ENCODE measurements at regions not wholly inside any gene's neighbourhood (a gene's known extent, or its start where the extent isn't known, plus 50 kb on each side); places are given as distances from the start of the nearest gene placed in this dataset.

GRCh38 chr11:108994887-108995286 lies 330.0 kb downstream of the DDX10 start:
- peak; percentile 45 for DNase-seq

DNA sequence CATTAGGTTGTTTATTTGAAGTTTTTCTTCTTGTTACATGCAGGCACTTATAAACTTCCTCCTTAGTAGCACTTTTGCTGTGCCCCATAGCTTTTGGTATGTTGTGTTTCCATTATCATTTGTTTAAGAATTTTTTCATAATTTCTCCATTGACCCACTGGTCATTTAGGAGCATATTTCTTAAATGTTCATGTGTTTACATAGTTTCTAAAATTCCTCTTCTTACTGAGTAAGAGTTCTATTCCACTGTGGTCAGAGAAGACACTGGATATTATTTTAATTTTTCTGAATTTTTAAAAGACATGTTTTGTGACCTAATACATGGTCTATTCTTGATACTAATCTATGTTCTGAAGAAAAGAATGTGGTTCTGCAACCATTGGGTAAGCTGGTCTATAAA lies 333.0 kb downstream of the DDX10 start:
- no peak for DNase-seq

GRCh38 chr11:109000531-109000930 lies 335.7 kb downstream of the DDX10 start:
- DNase-seq, result no peak

DNA sequence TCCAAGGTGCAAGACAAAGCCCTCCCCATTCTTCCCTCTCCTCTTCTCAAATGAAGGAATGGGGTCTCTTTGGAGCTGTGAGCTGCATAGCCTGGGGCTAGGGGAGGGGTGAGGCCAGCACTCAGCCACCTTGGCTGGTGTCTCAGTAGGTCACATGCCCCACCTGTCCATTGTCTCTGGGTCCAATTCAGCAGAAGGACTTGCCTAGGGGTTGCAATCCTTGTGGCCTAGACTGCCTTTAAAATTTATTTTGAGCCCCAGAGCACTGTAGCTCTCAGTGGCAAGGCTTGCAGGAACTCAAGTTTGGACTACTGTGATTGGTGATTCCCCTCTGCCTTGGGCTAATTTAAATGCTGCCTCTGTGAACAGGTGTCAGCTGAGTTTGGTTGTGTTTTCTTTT lies 336.7 kb downstream of the DDX10 start:
- DNase-seq, result no peak

DNA sequence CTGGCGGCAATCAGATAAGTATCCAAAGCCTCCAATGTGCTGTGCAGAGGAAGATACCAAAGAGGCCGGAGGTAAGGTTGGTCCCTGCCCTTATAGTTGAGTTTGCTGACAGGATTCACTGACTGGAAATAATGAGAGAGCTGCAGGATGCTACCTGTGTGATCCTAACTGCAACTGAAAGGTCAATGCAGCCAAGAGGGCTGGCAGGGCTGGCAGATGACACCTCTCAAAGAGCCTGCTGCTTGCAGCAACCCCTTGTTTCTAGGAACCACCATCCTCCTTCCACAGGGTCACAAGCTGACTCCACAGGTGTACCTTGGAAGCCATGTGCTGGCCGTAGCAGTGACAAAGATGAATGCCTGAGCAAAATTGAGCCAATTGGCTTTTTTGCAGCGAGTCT lies 348.1 kb downstream of the DDX10 start:
- DNase-seq, result peak; percentile 1

DNA sequence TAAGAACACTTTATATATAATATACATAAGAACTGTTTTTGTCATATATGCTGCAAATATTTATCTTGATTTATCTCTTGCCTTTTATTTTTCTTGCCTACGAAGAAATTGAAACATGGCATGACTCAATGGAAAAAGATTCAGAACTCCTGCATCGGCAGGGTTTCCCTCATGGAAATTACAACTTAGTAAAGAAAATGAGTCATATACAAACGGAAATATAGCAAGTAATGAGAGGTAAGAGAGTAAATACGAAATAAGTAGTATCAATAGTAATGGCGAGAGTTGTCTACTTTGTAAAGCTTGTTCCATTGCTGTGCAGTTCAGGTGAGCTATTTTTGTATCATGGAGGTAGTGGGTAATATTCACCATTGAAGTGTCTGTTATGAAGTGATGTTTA lies 350.4 kb downstream of the DDX10 start:
- DNase-seq, result no peak

DNA sequence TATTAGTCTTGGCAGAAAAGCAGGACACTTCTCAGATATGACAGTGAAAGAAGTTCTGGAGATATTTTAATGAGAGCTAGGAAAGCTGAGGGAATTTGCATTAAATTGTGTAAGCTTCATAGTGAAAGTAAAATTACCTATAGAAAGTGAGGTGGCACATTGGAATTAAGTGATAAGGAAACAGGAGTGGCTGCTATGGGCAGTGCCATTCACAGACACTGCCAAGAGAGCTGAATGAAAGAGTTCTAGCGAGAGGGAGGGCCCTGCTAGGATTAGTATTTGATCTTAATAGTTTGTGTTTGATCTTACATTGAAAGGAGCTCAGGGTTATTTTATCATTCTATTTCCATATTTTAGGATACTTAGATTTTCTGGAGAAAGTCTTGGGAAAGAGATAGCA lies 351.9 kb downstream of the DDX10 start:
- DNase-seq, result no peak

GRCh38 chr11:109017489-109017888 lies 352.6 kb downstream of the DDX10 start:
- DNase-seq, result no peak

- no peak for DNase-seq
These were observed 353.8 kb downstream of the DDX10 start for GRCh38 chr11:109018639-109019038.

- no peak for DNase-seq
These were observed 354.6 kb downstream of the DDX10 start for GRCh38 chr11:109019342-109019936.

DNA sequence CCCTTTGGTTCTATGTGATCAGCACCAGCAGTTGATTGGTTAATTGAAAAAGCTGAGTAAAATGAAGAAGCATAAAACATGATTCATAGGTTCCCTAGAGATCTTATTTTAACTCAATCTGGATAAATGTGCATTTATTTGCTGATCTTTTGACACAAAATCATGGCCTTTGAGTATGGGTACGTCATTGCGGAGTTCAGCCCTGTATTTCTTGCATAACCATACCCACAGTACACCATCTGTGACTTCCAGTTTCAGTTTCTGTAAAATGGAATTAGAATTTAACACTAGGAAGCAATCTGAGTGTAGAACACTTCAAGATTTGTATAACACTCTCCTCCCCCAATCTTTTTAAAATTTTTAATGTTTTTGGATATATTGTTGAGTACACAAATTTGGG lies 358.2 kb downstream of the DDX10 start:
- DNase-seq, result no peak

GRCh38 chr11:109026891-109027489 lies 362.1 kb downstream of the DDX10 start:
- no peak for DNase-seq

- no peak for DNase-seq
These were observed 363.0 kb downstream of the DDX10 start for GRCh38 chr11:109027851-109028250.

GRCh38 chr11:109029927-109030326 lies 365.1 kb downstream of the DDX10 start:
- DNase-seq, result no peak

- no peak for DNase-seq
These were observed 368.9 kb downstream of the DDX10 start for GRCh38 chr11:109033627-109034338.

DNA sequence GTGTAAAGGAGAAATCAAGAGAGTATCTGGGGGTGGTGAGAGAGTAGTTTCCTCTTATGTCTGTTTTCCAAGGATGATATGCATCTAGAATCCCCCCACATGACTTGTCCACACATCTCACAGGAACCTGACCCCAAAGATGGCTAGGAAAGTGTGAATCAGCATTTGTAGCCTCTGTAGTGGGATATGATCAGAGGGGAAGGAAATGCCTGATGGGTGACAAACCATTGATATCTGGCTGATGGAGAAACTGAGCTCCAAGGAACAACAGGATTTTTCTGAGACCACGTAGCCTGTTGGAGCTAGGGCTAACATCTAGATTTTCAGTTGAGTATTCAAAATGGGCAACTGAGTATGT lies 369.4 kb downstream of the DDX10 start:
- DNase-seq, result no peak

- DNase-seq, result no peak
These were observed 370.4 kb downstream of the DDX10 start for GRCh38 chr11:109035284-109035683.

GRCh38 chr11:109036011-109036410 lies 371.1 kb downstream of the DDX10 start:
- DNase-seq, result no peak

DNA sequence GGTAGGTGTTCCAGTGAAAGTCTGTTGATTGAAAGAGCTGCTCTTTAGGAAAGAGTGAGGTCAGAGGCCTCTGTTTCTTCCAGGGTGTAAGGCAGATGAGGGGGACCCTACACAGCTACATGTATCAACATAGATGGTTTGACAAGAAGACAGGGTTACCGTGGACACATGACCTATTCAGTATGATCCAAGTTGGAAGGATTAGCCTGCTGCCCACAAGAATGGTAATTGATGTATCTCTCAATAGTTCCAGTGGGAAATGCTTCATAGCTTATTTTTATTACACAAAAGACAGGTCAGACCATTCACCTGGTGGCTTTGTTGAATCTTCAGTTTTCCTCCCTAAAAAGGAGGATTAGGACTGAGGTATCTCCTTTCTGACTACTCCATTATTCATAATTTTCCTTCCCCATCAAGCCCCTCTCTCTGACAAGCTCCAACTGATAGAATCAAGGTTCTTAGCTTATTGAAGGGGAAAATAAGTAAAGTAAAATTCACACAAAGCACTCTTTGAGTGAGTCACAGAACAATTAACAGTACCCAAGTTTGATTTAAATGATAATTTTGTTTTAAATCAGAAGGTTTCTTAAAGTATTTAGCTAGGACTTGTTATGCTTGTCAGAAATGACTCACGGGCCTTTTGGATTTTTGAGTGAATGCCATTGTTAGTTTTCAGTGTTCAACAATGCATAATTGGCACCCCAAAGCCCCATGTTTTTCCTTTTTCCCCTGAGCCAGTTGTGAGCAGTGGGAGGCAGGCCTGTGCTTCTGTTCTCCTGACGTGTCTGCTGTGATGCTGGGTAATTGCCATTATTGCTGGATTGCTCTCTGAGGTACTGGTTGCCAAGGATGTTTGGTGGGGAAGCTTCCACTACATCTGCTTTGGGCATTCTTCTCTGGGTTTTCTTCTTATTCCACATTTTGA lies 373.2 kb downstream of the DDX10 start:
- DNase-seq, result no peak

DNA sequence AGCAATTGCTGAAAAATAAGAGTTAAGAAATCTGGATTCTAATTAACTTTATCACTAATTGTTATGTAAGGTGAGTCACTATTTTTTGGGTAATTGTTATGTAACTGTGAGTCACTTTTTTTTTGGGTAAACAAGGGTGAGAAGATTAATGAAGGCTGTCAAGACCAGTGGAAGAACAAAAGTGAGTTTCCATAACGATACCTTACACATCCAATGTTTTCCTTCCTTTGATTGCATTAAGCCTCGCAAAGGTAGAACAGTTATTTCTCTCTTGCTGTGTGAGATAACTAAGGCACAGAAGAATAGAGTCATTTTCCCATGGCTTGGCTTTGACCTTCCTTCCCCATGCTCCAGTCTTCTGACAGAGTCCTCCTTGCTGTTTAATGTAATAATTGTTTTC lies 374.7 kb downstream of the DDX10 start:
- no peak for DNase-seq

DNA sequence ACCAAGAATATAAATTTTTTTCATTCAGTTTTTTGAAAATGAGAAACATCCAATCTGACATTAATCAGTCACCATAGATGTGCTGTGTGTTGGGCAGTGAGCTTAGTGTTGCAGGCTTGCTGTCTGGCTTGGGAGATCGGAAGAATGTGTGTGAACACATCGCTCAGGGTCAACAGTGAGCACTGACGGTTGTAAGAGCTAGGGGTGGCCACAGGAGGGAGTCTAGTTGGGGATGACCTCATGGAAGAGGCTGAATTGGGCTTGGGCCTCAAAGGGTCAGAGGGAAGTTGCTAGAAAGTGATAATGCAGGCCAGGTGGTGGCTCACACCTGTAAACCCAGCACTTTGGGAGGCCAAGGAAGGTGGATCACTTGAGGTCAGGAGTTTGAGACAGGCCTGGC lies 375.4 kb downstream of the DDX10 start:
- peak; percentile 3 for DNase-seq

DNA sequence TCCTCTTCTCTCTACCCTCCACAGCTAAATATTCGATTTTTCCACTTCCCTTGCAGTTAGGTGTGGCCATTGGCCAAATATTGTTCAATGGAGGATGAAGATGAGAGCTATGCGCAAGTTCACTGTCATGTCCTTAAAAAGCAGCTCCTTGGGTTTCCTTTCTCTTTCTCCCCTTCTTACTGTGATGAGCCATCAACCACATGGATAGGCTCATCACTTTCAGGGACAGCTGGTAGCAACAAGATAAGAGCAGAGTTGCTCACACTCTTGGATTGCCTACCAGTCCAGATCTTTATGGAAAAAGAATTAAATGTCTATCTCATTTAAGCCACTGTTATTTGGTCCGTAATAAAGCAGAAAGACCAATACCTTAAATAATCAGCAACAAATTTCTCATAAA lies 377.0 kb downstream of the DDX10 start:
- DNase-seq, result no peak

- no peak for DNase-seq
These were observed 378.4 kb downstream of the DDX10 start for GRCh38 chr11:109043315-109043714.

Measured in hematopoietic multipotent progenitor cell treated with erythropoietin and hydrocortisone succinate and interleukin-3 and kit ligand, for 6 days (in vitro differentiated cells).